Hematopoietic multipotent progenitor cell treated with erythropoietin and hydrocortisone succinate and interleukin-3 and kit ligand, for 6 days (in vitro differentiated cells): ENCODE measurements at regions not wholly inside any gene's neighbourhood (a gene's known extent, or its start where the extent isn't known, plus 50 kb on each side); places are given as distances from the start of the nearest gene placed in this dataset.
"Not testable (repeated sequence)": the region's sequence is repeated elsewhere in the genome, so short reads cannot be mapped to it uniquely, and the experiment has no call there.

Experiments
- DNase-seq: peaks from one replicate; pipeline ENCODE4 v3.0.0-alpha.2; 2015

DNA sequence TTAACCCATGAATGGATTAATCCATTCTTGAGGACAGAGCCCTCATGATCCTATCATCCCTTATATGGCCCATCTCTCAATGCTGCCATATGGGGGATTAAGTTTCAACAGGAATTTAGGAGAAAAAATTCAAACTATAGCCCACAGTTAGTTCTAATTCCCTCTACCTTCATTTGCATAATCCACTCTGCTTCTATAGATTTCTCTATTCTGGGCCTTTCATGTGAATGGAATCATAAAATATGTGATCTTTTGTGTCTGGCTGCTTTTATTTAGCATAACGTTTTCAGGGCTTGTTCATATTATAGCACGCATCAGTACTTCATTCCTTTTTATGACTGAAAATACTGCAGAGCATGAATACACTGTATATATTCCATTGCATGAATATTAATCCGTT is 55.4 kb downstream of the CTSL start:
- DNase-seq = no peak

DNA sequence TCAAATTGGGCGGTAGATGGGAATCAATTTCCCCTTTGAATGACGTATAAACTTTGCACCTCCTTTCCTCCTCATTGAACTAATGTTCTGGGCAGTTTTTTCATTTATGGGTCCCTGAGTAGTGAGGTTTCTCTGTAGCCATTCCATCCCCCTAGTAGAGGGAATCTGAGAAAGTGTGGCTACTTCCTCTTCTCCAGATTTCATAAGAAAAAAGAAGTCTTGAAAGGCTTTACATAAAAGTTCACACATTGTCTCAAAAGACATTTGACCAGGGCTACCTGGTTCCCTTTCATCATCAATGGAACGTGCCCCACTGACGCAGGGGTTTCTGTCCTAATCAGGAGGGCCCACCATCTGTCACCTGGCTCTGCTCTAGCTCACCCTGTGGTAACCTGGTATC is 57.3 kb downstream of the CTSL start:
- no peak for DNase-seq

DNA sequence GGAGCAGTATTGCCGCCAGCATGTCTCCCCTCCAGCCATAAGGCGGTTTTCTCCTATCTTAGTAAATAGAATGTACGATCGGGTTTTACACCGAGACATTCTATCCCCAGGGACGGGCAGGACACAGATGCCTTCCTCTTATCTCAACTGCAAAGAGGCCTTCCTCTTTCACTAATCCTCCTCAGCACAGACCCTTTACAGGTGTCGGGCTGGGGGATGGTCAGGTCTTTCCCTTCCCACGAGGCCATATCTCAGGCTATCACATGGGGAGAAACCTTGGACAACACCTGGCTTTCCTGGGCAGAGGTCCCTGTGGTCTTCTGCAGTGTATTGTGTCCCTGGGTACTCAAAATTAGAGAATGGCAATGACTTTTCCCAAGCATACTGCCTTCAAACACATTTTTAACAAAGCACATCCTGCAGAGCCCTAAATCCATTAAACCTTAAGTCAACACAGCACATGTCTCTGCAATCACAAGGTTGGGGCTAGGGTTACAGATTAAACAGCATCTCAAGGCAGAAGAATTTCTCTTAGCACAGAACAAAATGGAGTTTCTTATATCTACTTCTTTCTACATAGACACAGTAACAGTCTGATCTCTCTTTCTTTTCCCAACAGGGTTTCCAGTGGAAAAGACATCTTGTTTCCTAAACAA is 59.5 kb downstream of the CTSL start:
- not testable (repeated sequence) for DNase-seq

DNA sequence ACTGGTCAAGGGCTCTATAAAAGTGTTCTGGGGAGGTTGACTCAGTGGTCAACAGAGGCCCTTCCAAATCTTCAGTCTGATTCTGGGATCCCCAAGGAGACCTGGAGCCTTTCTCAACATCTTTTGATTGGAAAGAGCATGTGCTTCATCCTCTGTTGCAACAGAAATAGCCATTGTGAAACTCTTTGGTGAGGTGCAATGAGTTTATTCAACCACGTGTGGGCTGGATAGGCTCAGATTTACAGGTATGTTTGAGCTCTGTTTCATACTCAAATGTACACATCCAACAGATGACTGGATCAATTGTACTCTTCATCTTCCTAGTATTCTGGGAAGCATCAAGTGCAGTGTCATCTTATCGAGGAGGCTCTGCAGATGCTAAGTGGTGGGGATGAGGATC is 60.5 kb downstream of the CTSL start:
- no peak for DNase-seq

DNA sequence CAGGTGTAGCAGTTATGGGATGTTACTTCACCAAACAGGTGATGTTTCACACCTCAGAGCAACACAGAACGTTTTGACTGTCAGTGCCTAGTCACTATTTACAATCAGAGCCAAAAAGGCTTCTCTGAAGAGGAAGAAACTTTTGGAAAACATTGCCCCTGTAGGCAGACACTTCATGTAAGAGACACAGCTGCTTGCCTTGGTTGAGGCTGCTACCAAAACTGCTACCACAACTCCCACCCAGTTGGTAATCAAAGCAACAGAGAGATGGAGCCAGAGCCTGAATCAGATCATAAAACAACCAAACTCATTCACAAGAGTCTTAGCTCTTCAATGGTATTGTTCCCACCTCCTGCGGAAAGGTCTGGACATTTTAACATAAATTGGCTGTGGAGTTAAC is 61.0 kb downstream of the CTSL start:
- DNase-seq = no peak

DNA sequence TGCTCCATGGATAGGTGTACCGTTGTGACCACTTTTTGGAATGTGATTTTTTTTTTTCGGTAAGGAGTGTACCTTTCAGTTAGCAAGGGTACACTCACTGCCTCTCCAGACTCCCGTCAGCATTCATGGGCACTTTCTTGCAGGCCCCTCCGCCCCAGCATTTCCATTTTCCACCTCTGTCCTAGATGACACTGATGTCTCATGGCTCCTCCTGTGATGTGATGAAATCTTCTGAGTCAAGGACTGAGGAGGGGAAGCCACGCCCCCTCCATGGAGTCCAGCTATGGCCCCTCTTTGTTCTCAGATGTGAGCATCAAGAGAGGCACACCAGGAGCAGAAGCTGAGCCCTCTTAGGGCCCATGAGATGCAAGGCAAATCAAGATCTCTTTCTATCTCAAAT is 61.8 kb downstream of the CTSL start:
- no peak for DNase-seq

DNA sequence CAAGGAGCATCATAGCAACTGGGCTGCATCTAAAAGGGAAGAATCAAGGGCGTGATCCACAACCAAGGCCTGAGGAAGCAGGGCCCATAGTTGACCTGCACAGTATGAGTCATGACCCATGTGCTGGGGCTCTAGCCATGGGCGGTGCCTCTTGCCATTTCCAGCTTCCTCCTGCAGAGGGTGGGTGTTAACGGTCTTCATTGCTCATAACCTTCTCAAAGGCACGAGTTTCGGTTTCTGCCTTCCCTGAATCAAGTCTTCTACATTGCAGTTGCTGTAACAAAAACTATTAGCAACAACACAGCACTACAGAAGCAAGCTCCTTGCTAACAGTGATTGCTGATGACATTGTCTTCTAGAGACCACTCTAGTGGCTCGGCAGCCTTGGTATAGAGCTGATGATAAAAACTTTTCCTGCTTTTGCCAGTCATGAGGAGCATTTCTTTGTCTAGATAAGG is 66.9 kb downstream of the CTSL start:
- DNase-seq = peak; percentile 91

DNA sequence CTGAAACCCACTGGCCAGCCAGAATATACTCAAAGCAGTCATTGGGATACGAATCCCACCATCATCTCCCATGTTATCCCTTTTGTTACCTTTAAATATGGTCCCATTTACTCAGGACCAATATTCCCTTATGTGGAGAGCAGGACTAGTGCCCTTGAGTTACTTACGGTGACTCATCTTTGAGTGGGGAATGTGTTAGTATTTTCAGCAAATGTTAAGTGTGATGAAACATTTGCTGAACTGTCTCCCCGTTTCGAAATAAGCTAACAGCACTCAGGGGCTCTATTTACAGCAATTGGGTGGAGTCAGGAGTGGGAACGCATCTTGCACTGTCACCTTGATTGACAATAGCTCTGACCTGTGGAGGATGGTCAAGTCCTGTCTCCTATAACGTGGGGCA is 67.4 kb downstream of the CTSL start:
- no peak for DNase-seq

DNA sequence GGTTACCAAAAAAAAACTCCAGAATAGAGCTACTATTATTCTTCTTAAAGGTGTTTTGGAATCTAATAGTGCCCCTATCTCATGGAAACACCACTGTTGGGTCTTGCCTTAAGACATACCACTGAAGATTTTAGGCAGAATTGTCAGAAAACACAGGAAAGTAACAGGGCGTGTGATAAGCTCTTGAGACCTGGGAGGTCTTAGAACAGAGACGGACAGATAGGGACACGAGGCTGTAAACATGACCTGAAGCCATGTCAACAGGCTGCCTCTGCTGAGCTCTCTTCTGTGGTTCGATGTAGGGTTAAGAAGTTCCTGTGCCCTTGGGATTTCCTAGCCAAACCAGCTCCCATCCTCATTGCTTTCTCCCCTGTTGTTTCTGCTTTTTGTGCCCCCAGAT is 69.3 kb downstream of the CTSL start:
- peak; percentile 72 for DNase-seq

DNA sequence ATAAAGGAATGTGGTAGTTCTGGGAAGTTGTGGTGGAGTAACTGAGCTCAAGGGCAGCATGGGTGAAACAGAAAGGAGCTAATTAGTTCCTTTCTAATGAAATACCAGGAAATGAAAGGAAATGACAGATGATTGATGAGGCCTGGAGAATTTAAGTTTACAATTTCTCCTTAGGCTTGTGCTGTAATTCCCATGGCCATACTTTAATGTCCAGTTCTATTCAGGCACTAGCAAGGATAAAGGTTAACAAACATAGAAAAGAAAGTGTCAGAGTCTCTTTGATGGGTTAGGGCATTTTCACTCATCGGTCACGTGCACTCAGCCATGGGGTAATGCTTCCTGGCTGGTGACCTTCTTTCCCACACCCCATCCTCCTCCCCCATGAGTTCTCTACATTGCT is 70.3 kb downstream of the CTSL start:
- DNase-seq = peak; percentile 39

DNA sequence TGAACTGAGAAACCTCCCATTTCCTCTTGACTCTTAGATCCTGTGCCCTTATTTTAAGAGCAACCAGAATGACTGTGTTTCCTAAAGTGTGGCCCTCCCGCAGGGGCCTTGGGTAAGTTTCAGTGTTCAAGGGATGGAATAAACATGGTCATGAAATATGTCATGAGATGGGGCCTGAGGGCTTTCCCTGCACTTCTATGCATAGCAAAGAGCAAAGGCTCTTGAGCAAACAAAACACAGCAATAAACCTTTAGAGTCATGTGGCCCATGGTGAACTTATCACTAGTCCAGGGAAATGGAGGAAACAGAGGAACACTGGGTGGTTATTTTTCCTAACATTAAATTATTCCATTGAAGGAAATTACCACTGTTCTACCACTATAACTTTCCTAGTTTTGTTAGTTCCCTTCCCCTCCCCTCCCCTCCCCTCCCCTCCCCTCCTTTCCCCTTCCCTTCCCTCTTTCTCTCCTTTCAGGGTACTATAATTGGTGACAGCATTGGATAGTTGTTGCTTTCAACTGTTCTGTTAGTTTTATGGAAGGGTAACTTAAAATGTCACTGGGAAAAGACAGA is 72.4 kb downstream of the CTSL start:
- no peak for DNase-seq

DNA sequence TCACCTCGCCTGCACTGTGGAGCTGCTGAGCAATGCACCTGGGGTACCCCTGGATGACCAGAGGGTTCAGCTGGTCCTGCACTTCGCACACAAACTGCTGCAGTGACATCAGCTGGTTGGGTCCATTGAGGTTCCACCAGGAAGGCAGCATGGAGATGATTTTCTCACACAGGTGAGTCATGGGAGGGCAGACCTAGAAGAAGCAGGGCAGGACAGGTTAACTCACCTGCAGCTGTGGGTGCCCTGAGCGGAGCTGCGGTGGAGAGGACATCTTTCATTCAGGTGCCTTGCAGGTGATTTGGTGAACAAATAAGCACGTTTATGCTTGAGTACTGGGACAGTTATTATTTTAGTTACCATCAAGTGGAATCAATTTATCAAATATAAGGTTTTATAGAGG is 73.6 kb downstream of the CTSL start:
- DNase-seq = no peak

DNA sequence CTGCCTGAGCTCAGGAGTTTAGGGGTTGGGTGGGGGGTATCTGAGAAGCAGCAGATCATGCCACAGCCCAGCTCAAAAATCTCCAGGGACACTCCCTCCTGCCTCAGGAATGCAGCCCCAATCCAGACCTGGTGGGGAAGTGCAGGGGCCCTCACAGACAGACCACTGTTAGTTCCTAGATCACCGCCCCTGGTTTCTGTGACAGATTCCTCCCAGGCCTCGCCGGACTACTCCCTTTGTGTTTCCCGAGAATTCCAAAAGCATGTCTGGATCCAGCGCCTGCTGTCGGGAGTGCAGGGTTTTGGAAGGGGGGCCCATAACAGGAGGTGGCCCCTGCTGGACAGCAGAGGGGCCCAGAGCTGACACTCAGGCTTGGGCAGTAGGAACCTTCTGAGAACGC is 74.5 kb downstream of the CTSL start:
- DNase-seq = no peak

DNA sequence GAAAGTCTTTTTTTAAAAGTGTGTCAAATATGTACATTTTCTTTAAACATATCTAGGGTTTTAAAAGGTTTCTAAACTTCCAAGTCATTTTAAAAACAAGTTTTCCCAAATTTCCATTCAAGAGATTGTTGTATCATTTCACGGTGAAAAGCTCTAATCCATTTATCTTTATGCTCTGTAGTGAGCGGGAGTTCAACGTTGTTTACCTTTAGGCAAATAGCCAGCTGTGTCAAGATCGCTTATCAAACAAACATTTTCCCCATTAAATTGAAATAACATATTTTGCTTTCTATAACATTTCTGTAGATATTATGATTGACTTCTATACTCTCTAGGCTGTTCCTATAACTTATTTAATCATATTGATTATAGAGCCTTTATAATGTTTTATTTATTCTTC is 75.1 kb downstream of the CTSL start:
- no peak for DNase-seq

DNA sequence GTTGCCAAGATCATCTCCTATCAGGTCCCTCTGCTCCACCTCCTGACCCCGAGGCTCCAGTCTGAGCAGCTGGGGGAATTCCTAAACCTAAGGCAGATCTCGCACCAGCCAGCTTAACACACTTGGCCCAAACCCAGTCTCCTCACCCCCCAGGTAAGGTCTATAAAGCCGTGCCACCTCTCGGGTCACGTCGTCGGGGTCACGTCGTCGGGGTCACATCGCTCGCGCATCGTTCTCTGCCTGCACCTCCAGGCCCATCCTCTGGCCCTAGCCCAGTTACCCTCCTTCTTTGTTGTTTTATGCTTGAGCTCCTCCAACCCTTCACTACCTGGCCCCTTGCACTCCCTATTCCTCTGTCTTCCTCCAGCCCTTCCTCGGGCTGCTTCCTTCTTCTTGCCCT is 77.2 kb downstream of the CTSL start:
- DNase-seq = no peak

DNA sequence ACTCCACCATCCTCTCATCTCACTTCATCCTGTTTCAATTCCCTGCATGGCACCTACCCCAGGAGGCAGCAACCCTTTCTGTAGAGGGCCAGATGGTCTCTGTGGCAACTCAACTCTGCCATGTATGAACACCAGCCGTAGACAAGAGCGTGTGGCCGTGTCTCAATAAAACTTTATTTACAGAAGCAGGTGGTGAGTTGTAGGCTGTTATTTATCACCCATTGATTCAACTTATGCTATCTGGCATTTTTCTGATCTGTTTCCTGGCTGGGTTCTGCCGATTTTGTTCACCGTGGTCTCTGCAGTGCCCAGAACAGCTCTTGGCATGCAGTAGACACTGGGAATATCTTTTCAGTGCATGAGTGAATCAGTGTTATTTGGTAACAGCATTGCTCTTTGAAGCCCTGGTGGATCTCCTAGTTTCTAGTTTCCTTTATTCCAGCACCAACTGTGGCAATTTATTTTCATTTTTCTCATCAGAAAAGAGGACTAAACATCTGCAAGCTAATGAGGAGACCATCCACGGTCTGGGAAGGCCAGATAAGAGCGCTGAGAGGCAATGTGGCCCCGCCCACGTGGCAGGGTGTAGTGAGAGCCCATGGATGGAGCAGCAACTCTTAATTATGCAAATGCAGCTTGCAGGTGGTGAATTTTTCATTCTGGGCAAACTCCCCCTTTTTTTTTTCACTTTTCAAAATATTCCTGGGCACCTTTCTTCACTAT is 77.9 kb downstream of the CTSL start:
- peak; percentile 99 for DNase-seq

DNA sequence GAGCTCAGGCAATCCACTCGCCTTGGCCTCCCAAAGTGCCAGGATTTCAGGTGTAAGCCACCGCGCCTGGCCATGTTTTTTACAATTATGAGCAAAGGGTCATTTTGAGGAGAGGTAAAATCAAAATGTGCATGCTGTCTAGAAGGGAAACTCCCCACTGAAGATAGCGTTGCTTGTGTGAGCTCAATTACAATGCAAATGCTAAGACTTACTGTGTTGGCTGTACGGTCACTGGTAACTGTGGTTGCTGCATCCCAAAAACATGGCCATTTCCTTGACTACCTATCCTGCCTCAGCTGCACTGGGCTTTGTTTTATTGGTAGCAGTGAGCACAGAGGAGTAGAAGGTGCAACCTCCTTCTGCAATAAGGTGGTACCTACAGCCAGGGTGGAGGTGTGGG is 77.4 kb upstream of the SPATA31E1 start:
- no peak for DNase-seq

DNA sequence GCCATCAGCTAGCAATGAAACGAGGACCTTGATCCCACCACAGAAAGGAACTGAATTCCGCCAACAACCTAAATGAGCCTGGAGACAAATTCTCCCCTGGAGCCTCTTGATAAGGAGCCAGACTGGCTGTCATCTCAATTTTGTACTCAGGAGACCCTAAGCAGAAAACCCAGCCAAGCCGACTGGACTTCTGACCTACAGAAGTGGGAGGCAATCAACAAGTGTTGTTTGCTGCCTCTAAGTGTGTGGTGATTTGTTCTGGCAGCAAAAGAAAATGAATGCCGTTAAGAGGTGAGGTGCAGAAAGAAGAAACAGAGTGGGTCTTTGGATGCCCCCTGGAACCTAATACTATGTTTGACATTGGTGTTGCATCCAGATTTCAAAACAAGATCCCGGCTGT is 72.7 kb upstream of the SPATA31E1 start:
- no peak for DNase-seq

DNA sequence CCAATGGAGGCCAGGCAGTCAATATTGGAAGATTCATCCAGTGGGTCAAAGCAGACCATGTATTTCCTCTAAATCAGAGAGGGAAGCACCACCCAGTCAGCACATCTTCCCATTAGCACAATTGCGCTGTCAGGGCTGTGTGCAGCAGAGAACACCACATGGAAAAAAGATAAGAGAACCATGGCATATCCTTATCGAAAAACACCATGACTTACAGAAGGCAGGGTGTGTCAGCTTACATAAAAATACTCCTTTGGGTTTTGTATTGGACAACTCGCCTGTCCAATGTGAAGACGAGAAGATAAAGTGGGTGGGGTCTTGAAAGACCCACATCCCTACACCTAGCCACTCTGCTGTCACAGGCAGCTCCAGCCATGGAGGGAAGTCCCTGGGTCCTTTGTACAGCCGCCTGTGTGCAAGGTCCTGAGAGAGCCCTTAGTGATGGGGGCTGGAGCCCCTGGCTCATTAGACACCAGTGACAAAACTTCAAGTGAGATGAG is 71.9 kb upstream of the SPATA31E1 start:
- peak; percentile 96 for DNase-seq

DNA sequence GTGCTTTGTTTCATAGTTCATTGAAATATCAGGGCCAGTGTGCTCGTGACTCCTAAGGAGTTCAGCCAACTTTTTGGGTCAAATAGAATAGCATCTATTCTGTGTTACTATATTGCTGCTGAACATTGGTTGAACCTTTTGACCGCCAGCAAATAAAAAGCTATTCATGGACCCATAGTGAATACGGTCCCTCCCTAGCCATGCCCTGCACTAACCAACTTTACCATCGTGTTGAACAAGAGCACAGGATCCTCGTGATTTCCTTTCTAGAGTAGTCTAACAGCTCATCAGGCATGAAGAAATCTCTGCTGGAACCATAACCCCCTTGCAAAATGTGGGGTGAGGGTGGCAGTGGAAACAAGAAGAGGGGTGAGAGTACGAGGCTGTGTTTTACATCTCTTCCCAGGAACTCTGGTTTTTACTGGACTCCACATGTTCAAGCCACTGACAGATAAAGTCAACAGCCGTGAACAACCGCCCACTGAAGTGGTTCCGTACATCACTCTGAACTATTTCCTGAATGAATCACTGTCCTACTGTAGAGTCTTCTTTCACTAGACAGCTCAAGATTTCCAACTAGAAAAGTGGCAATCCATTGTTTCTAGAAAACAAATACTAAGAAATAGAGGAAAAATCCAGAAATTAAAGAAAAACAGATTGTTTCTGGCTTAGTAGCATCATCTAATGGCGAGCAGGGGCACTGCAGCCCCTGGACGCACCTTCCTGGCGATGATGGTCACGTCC is 70.1 kb upstream of the SPATA31E1 start:
- peak; percentile 72 for DNase-seq

DNA sequence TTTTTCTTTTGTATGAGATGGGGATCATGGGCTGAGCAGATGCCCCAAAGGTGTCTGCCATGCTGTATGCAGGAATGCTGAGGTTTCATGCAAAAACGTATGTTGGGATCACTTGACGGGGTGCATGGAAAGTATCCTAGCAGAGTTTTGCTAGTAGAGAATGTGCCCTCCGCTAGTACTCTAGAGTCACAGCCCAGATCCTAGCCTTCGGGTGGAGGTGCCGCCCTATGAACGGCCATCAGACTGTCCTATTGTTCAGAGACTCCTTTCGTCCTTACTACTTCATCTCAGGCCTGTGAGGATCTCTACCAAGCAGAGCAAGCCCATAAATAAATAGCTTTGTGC is 69.6 kb upstream of the SPATA31E1 start:
- DNase-seq = no peak

DNA sequence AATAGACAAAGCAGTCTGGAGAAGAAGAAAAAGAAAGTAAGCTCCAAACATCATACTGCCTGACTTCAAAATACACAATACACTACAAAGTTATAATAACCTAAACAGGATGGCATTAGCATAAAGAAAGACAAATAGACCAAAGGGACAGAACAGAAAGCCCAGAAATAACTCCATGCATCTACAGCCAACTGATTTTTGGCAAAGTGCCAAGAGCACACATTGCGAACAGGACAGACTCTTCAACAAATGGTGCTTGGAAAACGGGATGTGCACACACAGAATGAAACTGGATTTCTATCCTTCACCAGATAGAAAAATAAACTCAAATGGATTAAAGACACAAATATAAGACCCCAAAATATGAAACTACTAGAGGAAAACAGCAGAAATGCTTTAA is 66.6 kb upstream of the SPATA31E1 start:
- peak; percentile 36 for DNase-seq

DNA sequence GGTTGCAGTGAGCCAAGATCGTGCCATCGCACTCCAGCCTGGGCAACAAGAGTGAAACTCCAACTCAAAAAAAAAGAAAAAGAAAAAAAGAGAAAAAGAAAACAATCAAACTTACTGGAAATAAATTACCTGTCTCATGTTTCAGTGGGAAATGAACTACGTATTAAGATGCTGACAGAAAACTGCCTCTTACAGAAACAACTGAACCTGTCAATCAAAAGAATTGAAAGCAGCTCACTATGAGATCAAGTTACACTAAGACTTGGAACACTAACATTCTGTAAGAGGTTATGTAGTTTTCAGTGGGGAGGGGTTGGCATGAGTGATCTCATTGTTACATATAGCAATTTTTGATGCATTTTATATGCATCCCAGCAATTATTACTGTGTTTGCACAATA is 64.4 kb upstream of the SPATA31E1 start:
- no peak for DNase-seq
